ENCODE measurements at regions not wholly inside any gene's neighbourhood (a gene's known extent, or its start where the extent isn't known, plus 50 kb on each side); places are given as distances from the start of the nearest gene placed in this dataset.

DNA sequence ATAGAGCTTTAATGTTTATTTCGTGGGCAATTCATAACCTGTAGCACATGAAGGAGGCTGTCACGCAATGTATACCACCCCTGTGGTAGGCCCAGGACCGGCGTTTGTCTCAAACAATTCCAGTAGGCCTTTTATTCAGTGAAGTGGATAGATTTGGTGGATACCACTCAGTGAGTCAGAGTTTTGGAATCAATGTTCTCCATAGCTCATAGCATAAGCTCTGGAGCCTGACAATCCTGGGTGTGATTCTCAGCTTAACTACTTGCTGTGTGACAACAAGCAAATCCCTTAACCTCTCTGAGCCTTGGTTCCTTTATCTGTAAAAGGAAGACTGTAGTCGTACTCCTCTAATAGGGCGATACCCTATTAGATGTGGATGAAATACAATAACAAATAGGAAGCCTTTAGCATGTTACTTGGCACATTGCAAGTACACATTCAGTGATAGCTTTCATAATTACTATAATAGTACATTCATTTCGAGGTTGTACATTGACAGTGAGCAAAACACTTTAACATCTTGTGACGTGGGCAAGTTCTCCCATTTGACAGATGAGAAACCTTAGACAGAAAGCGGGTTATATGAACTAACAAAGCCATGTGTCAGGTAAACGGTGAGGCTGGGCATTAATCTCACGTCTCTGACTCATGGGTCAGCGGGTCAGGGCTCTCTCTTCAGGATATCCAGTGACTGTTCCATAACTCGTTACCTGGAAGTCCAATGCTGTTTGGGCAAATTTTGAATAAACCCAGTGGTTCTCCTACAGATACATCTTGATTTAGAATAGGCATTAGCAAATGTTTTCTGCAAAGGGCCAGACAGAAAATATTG, 130.8 kb downstream of the C9orf152 start:
- peaks cover 28% of the 10 kb centered on the region for H3K36me3 Mint-ChIP-seq
- no peaks in the 10 kb centered on the region for H3K9me3 Mint-ChIP-seq
- CTCF ChIA-PET, result interaction anchor here (1.2 kb wide), 1 partner anchor 75 kb away, joined by 3 read pairs; no protein-coding TSS in a partner anchor
- no peak overlapping the region for H3K4me3 Mint-ChIP-seq
- H3K27ac Mint-ChIP-seq, result no peak overlapping the region
- DNase-seq, result no peak
- H3K4me1 Mint-ChIP-seq, result peaks cover 33% of the 10 kb centered on the region
- no peaks in the 10 kb centered on the region for H3K27me3 Mint-ChIP-seq

DNA sequence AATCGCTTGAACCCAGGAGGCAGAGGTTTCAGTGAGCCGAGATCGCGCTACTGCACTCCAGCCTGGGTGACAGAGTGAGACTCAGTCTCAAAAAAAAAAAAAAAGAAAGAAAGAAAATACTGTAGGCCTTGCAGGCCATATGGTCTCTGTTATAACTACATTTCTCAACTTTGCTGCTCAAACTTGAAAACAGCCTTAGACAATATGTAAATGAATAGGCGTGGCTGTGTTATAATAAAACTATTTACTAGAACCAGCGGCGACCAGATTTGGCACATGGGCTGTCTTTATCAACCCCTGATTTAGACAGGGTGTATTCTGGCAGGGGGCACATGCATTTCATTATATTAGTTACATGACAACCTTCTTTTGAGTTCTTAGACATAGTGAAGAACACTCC, 130.0 kb downstream of the C9orf152 start:
- CTCF ChIA-PET, result interaction anchor here (1.2 kb wide), 1 partner anchor 74 kb away, joined by 3 read pairs; no protein-coding TSS in a partner anchor
- no peak overlapping the region for H3K27ac Mint-ChIP-seq
- H3K9me3 Mint-ChIP-seq, result no peaks in the 10 kb centered on the region
- H3K27me3 Mint-ChIP-seq, result no peaks in the 10 kb centered on the region
- H3K4me3 Mint-ChIP-seq, result no peak overlapping the region
- H3K4me1 Mint-ChIP-seq, result peaks cover 40% of the 10 kb centered on the region
- H3K36me3 Mint-ChIP-seq, result peaks cover 24% of the 10 kb centered on the region
- DNase-seq, result no peak

DNA sequence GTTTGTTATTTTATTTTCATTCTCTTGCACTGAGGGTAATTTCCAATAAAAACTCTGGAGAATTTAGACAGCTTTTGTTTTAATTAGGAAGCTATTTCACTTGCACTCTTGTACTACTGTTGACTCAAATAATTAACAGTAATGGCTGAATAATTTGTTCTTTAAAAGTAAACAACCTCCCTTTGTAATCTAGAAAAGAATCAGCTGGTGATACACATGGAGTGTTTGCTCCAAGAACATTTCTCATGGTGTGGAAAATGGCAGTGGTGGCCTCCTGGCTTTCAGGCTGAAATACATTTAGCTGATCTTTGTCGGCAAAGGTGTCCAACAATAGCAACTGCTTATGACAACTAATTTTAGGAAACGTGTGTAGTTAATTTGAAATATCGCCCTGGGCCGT, 129.4 kb downstream of the C9orf152 start:
- Mint-ChIP-seq H3K36me3 (peaks cover 24% of the 10 kb centered on the region), H3K27me3 (no peaks in the 10 kb centered on the region), H3K27ac (no peak overlapping the region), H3K4me3 (no peak overlapping the region), H3K9me3 (no peaks in the 10 kb centered on the region), H3K4me1 (peaks cover 47% of the 10 kb centered on the region)
- CTCF ChIA-PET, result no interaction called here
- DNase-seq, result no peak

DNA sequence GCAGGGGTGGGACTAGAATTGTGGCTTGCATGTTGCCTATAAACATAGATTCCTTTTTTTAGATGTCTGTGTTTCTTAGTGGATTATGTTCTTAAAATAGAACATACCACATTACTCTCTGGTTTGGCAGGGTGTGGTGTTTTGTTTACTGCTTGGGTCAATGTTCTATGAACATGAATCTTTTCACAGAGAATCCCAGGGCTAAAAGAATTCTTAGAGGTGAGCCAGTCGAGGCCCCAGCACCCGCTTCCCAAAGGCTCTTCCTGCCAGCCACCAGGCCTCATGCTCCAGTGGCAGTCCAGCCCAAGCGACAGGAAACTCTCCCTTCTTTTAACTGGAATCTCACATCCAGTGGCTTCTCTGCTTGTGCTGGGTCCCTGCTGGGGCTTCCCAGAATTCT, 126.6 kb downstream of the C9orf152 start:
- Mint-ChIP-seq H3K27me3 (no peaks in the 10 kb centered on the region), H3K4me1 (peaks cover 48% of the 10 kb centered on the region), H3K9me3 (no peaks in the 10 kb centered on the region), H3K4me3 (peak overlapping the region; percentile 55), H3K36me3 (peaks cover 19% of the 10 kb centered on the region), H3K27ac (peak overlapping the region; percentile 91)
- CTCF ChIA-PET, result no interaction called here
- DNase-seq, result no peak

DNA sequence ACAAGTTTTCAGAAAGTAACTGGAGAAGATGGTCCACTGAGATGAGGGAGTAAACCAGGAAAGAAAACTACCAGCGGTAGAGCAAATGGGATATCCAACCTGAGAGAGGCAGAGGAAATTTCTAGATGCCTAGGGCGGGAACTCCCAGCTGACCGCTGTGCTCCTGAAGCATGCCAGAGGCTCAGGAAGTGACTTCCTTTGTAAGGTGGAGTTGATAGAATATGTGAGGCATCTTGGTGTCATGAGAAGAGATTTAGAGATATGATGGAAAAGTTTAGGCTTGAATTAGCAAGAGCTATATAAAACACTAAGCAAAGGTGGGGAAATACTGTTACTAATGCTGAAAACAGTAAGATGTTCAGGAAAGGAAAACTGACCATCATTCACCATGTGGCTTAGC, 124.1 kb downstream of the C9orf152 start:
- H3K4me3 Mint-ChIP-seq, result no peak overlapping the region
- H3K36me3 Mint-ChIP-seq, result peaks cover 21% of the 10 kb centered on the region
- peaks cover 61% of the 10 kb centered on the region for H3K4me1 Mint-ChIP-seq
- DNase-seq, result no peak
- no peaks in the 10 kb centered on the region for H3K9me3 Mint-ChIP-seq
- CTCF ChIA-PET, result no interaction called here
- H3K27me3 Mint-ChIP-seq, result no peaks in the 10 kb centered on the region
- peak overlapping the region; percentile 2 for H3K27ac Mint-ChIP-seq

DNA sequence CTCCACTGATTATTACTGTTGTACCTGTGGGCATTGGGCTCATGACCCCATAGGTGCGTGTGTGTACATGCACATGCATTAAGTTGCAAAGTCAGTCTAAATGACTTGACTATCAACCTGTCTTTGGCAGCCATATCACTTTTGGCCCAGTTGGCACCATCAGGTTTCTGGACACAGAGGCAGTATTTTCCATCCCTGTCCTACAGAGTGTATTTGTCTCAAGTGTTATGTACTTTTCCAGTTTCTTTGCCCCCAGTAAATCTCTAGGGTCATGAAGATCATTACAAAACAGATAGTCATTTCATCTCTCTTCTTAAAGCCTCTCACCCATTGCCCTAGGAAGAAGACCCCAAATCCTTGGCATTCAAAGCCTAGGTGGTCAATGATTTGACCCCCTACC, 121.4 kb downstream of the C9orf152 start:
- Mint-ChIP-seq H3K36me3 (peaks cover 16% of the 10 kb centered on the region), H3K9me3 (no peaks in the 10 kb centered on the region), H3K27ac (no peak overlapping the region), H3K27me3 (no peaks in the 10 kb centered on the region), H3K4me1 (peaks cover 54% of the 10 kb centered on the region), H3K4me3 (no peak overlapping the region)
- no peak for DNase-seq
- CTCF ChIA-PET, result no interaction called here

DNA sequence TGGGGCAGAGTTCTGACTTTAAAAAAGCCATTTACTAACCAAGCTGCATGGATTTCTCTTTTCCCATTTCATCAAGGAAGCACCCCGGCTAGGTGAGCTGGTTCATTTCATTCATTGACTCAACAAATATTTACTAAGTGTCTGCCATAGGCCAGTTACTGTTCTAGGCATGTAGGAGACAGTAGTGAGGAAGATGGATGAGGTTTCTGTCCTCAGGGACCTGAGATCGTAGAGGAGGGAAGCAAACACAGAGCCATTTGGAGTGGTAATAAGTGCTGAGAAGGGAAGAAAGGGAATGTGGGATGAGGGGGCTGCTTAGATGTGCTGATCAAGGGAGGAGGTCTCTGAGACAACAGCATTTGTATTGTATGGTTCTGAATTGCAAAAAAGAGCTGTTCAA, 120.4 kb downstream of the C9orf152 start:
- Mint-ChIP-seq H3K27me3 (no peaks in the 10 kb centered on the region), H3K36me3 (peaks cover 13% of the 10 kb centered on the region)

GRCh38 chr9:110088099-110088498, 119.9 kb downstream of the C9orf152 start:
- peak; percentile 25 for DNase-seq
- no peak overlapping the region for H3K4me3 Mint-ChIP-seq
- no peak overlapping the region for H3K27ac Mint-ChIP-seq
- CTCF ChIA-PET, result interaction anchor here (0.6 kb wide), 1 partner anchor 38 kb away, joined by 3 read pairs; no protein-coding TSS in a partner anchor
- no peaks in the 10 kb centered on the region for H3K9me3 Mint-ChIP-seq
- peaks cover 39% of the 10 kb centered on the region for H3K4me1 Mint-ChIP-seq
- no peaks in the 10 kb centered on the region for H3K27me3 Mint-ChIP-seq
- peaks cover 13% of the 10 kb centered on the region for H3K36me3 Mint-ChIP-seq

More for the DNA sequence above, 120.4 kb downstream of the C9orf152 start:
- Mint-ChIP-seq H3K4me1 (peaks cover 43% of the 10 kb centered on the region), H3K9me3 (no peaks in the 10 kb centered on the region), H3K4me3 (no peak overlapping the region), H3K27ac (no peak overlapping the region)
- DNase-seq, result no peak
- CTCF ChIA-PET, result interaction anchor here (0.6 kb wide), 1 partner anchor 38 kb away, joined by 3 read pairs; no protein-coding TSS in a partner anchor

- DNase-seq, result no peak
- no peak overlapping the region for H3K27ac Mint-ChIP-seq
- peaks cover 32% of the 10 kb centered on the region for H3K4me1 Mint-ChIP-seq
- no peaks in the 10 kb centered on the region for H3K9me3 Mint-ChIP-seq
- CTCF ChIA-PET, result no interaction called here
- no peak overlapping the region for H3K4me3 Mint-ChIP-seq
- no peaks in the 10 kb centered on the region for H3K27me3 Mint-ChIP-seq
- peaks cover 9% of the 10 kb centered on the region for H3K36me3 Mint-ChIP-seq
Measured at GRCh38 chr9:110089681-110090370, 118.1 kb downstream of the C9orf152 start.

- Mint-ChIP-seq H3K4me3 (no peak overlapping the region), H3K9me3 (no peaks in the 10 kb centered on the region)
- CTCF ChIA-PET, result no interaction called here
Measured at GRCh38 chr9:110092792-110093191, 115.2 kb downstream of the C9orf152 start.

DNA sequence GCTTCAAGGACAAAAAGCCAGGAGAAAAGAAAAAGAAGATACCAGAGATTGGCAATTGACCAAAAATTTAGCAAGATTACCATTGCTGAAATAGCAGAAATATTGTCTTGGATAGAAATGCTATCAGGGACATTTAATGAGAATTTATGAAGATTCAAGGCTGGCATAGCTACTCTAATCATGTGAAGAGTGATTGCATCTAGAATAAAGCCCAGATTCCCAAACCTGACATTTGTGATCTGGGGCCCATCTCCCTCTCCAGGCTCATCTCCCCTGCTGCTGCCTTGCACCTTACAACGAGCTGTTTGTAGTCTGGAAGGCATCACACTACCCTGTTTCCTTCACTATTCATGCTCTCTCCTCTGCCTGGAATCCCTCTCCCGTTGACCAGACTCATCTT, 114.5 kb downstream of the C9orf152 start:
- no peak for DNase-seq
- no peaks in the 10 kb centered on the region for H3K9me3 Mint-ChIP-seq
- peaks cover 17% of the 10 kb centered on the region for H3K4me1 Mint-ChIP-seq
- CTCF ChIA-PET, result no interaction called here
- H3K36me3 Mint-ChIP-seq, result peaks cover 5% of the 10 kb centered on the region
- no peak overlapping the region for H3K4me3 Mint-ChIP-seq
- no peaks in the 10 kb centered on the region for H3K27me3 Mint-ChIP-seq
- H3K27ac Mint-ChIP-seq, result peak overlapping the region; percentile 16

More at GRCh38 chr9:110092792-110093191, 115.2 kb downstream of the C9orf152 start:
- H3K27ac Mint-ChIP-seq, result no peak overlapping the region
- no peak for DNase-seq
- H3K36me3 Mint-ChIP-seq, result peaks cover 6% of the 10 kb centered on the region
- no peaks in the 10 kb centered on the region for H3K27me3 Mint-ChIP-seq
- H3K4me1 Mint-ChIP-seq, result peaks cover 23% of the 10 kb centered on the region

GRCh38 chr9:110093871-110094270, 114.1 kb downstream of the C9orf152 start:
- CTCF ChIA-PET, result no interaction called here
- no peak overlapping the region for H3K4me3 Mint-ChIP-seq
- peaks cover 5% of the 10 kb centered on the region for H3K36me3 Mint-ChIP-seq
- peaks cover 16% of the 10 kb centered on the region for H3K4me1 Mint-ChIP-seq
- no peaks in the 10 kb centered on the region for H3K9me3 Mint-ChIP-seq
- no peak for DNase-seq
- no peak overlapping the region for H3K27ac Mint-ChIP-seq
- no peaks in the 10 kb centered on the region for H3K27me3 Mint-ChIP-seq

DNA sequence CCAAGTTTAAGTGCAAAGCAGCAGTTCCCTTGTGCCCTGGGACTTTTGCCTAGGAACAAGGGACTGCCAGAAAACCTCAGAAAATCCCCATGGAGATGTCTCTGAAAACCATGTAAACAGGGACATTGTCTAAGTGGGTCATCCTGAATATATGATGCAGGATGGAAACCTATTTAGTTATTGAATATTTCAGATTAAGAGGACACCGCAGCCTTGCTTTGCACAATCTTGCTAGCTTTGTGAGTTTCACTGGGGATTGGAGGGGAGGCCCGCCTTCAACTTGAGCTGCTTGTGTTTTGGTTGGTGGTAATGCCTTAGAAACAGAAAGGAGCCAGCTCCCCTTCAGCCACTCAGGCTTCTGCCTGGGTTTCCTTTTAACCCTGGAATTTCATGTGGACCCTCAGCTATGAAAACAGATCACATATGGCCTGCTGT, 112.8 kb downstream of the C9orf152 start:
- Mint-ChIP-seq H3K36me3 (peaks cover 5% of the 10 kb centered on the region), H3K4me1 (peaks cover 10% of the 10 kb centered on the region), H3K9me3 (no peaks in the 10 kb centered on the region), H3K27ac (no peak overlapping the region), H3K4me3 (no peak overlapping the region), H3K27me3 (no peaks in the 10 kb centered on the region)
- DNase-seq, result no peak
- CTCF ChIA-PET, result interaction anchor here (1.4 kb wide), 1 partner anchor 10 kb away, joined by 3 read pairs; no protein-coding TSS in a partner anchor

GRCh38 chr9:110095776-110096175, 112.2 kb downstream of the C9orf152 start:
- Mint-ChIP-seq H3K4me1 (peaks cover 7% of the 10 kb centered on the region), H3K4me3 (no peak overlapping the region)
- CTCF ChIA-PET, result interaction anchor here (1.4 kb wide), 1 partner anchor 9 kb away, joined by 3 read pairs; no protein-coding TSS in a partner anchor

More at GRCh38 chr9:110095776-110096175, 112.2 kb downstream of the C9orf152 start:
- no peak for DNase-seq
- Mint-ChIP-seq H3K9me3 (no peaks in the 10 kb centered on the region), H3K36me3 (peaks cover 5% of the 10 kb centered on the region), H3K27ac (no peak overlapping the region), H3K27me3 (no peaks in the 10 kb centered on the region)
